IMR-90 (cell line): ENCODE measurements at regions not wholly inside any gene's neighbourhood (a gene's known extent, or its start where the extent isn't known, plus 50 kb on each side); places are given as distances from the start of the nearest gene placed in this dataset.

Experiments used
- ATAC-seq: fragments of 200-7000 bp; cut with Tn5 transposase; 2 replicates; pipeline ENCODE4 v1.9.1; 2020; ENCODE audit warnings: low read depth, mild to moderate bottlenecking, moderate library complexity
- BruUV-seq: library from RNA; stranded (reverse); fragments of 400-500 nt; replicated peaks from 2 replicates; lab custom pipeline; 2021; lab: Mats Ljungman, UMichigan
- CTCF ChIA-PET: fragments of 300-600 bp; formaldehyde crosslinking; extraction: SDS; loops from one replicate; lab custom pipeline; 2021; ENCODE audit warnings: antibody characterized with exemption; lab: Yijun Ruan, JAX
- POLR2A ChIA-PET: fragments of 300-600 bp; sonication (Branson Sonifier 250); formaldehyde crosslinking; loops from one replicate; lab custom pipeline; 2022; ENCODE audit warnings: antibody characterized with exemption; ENCODE audit not compliant: unreplicated experiment; lab: Charles Lee
- DNase-seq: peaks from one replicate; pipeline ENCODE4 v3.0.0; 2013
- H2AFZ ChIP-seq: replicated peaks from 2 replicates; pipeline ENCODE3; 2013; ENCODE audit warnings: low read length, mild to moderate bottlenecking; ENCODE audit not compliant: poor library complexity
- H2AK5ac ChIP-seq: 2 replicates; pipeline ENCODE4 v1.6.1; 2013; ENCODE audit warnings: low read depth, low read length, inconsistent platforms
- H2AK9ac ChIP-seq: replicated peaks from 2 replicates; pipeline ENCODE3; 2013; ENCODE audit warnings: mild to moderate bottlenecking, low read depth, low read length, moderate library complexity; ENCODE audit not compliant: poor library complexity
- H2BK120ac ChIP-seq: 2 replicates; pipeline ENCODE4 v1.6.1; 2013; ENCODE audit warnings: low read depth, low read length, inconsistent platforms
- H2BK15ac ChIP-seq: 3 replicates; pipeline ENCODE4 v1.6.1; 2013; ENCODE audit warnings: low read depth, low read length, inconsistent platforms
- H2BK20ac ChIP-seq: 2 replicates; pipeline ENCODE4 v1.6.1; 2013; ENCODE audit warnings: low read depth, mild to moderate bottlenecking, inconsistent platforms, low read length, moderate library complexity
- H2BK5ac ChIP-seq: 2 replicates; pipeline ENCODE4 v1.6.1; 2013; ENCODE audit warnings: mild to moderate bottlenecking, low read depth, low read length, inconsistent platforms; ENCODE audit not compliant: poor library complexity, severe bottlenecking
- H3K14ac ChIP-seq: replicated peaks from 2 replicates; pipeline ENCODE4 v1.6.1; 2013; ENCODE audit warnings: low read depth, low read length, inconsistent platforms
- H3K18ac ChIP-seq: 2 replicates; pipeline ENCODE4 v1.6.1; 2013; ENCODE audit warnings: low read depth, low read length, control low read depth
- H3K23ac ChIP-seq: 2 replicates; pipeline ENCODE4 v1.6.1; 2013; ENCODE audit warnings: low read depth, low read length, inconsistent platforms
- H3K27ac ChIP-seq: 2 replicates; pipeline ENCODE4 v1.5.1; 2013; ENCODE audit warnings: mild to moderate bottlenecking, control low read depth, low read length; ENCODE audit not compliant: insufficient read depth
- H3K27me3 ChIP-seq: 2 replicates; pipeline ENCODE4 v1.6.1; 2013; ENCODE audit warnings: low read length; ENCODE audit not compliant: control insufficient read depth, insufficient read depth
- H3K36me3 ChIP-seq: 2 replicates; pipeline ENCODE4 v1.6.1; 2013; ENCODE audit warnings: low read length, mixed read lengths; ENCODE audit not compliant: control insufficient read depth, insufficient read depth
- H3K4ac ChIP-seq: 2 replicates; pipeline ENCODE4 v1.6.1; 2013; ENCODE audit warnings: low read depth, low read length, inconsistent platforms
- H3K4me1 ChIP-seq: 2 replicates; pipeline ENCODE4 v1.6.1; 2013; ENCODE audit warnings: low read length, mixed read lengths; ENCODE audit not compliant: control insufficient read depth, insufficient read depth
- H3K4me2 ChIP-seq: 2 replicates; pipeline ENCODE4 v1.6.1; 2013; ENCODE audit warnings: low read depth, mild to moderate bottlenecking, control low read depth, low read length, moderate library complexity
- H3K4me3 ChIP-seq: 2 replicates; pipeline ENCODE4 v1.5.1; 2013; ENCODE audit warnings: low read depth, mild to moderate bottlenecking, control low read depth, low read length, moderate library complexity; ENCODE audit not compliant: insufficient read depth
- H3K56ac ChIP-seq: 2 replicates; pipeline ENCODE4 v1.6.1; 2013; ENCODE audit warnings: low read length, inconsistent platforms; ENCODE audit not compliant: insufficient read depth; ENCODE audit errors: extremely low read depth
- H3K79me1 ChIP-seq, 2 experiments: 2 replicates each; pipeline ENCODE4 v1.6.1; 2013; ENCODE audit warnings: low read length in 2 of 2, inconsistent platforms in 1 of 2, low read depth in 1 of 2
- H3K9ac ChIP-seq: 2 replicates; pipeline ENCODE4 v1.6.1; 2013; ENCODE audit warnings: low read depth, low read length, control low read depth
- H3K9me1 ChIP-seq: 2 replicates; pipeline ENCODE4 v1.6.1; 2013; ENCODE audit warnings: low read length, inconsistent platforms; ENCODE audit not compliant: insufficient read depth
- H3K9me3 ChIP-seq: 2 replicates; pipeline ENCODE4 v1.6.1; 2013; ENCODE audit warnings: low read length; ENCODE audit not compliant: control insufficient read depth, insufficient read depth
- H4K20me1 ChIP-seq: 2 replicates; pipeline ENCODE4 v1.6.1; 2013; ENCODE audit warnings: low read length, inconsistent platforms; ENCODE audit not compliant: insufficient read depth
- H4K5ac ChIP-seq: 2 replicates; pipeline ENCODE4 v1.6.1; 2013; ENCODE audit warnings: mild to moderate bottlenecking, low read depth, low read length, control low read depth
- H4K8ac ChIP-seq, 2 experiments: 2 replicates each; pipeline ENCODE4 v1.6.1; 2013; ENCODE audit warnings: low read depth in 2 of 2, low read length in 2 of 2, control low read depth in 1 of 2, inconsistent platforms in 1 of 2
- H4K91ac ChIP-seq: 2 replicates; pipeline ENCODE4 v1.6.1; 2013; ENCODE audit warnings: low read depth, low read length, inconsistent platforms; ENCODE audit not compliant: insufficient read depth
- BHLHE40 ChIP-seq: fragments of 150-350 bp; IDR thresholded peaks from 2 replicates; pipeline ENCODE4 v1.6.1; 2016; ENCODE audit warnings: mild to moderate bottlenecking, low read depth, low read length
- CEBPB ChIP-seq: IDR thresholded peaks from 2 replicates; pipeline ENCODE4 v1.6.1; 2012; ENCODE audit warnings: low read depth, low read length, improper control_type of control experiment
- CHD1 ChIP-seq: IDR thresholded peaks from 2 replicates; pipeline ENCODE4 v1.6.1; 2012; ENCODE audit warnings: low read depth, low read length, improper control_type of control experiment
- FOS ChIP-seq: fragments of 150-350 bp; IDR thresholded peaks from 2 replicates; pipeline ENCODE4 v1.6.1; 2016; ENCODE audit warnings: low read depth, low read length
- MAFK ChIP-seq: IDR thresholded peaks from 2 replicates; pipeline ENCODE4 v1.6.1; 2012; ENCODE audit warnings: low read depth, low read length, improper control_type of control experiment
- MAZ ChIP-seq: IDR thresholded peaks from 2 replicates; pipeline ENCODE4 v1.6.1; 2012; ENCODE audit warnings: low read depth, mild to moderate bottlenecking, low read length, improper control_type of control experiment, moderate library complexity, borderline replicate concordance
- MXI1 ChIP-seq: IDR thresholded peaks from 2 replicates; pipeline ENCODE4 v1.6.1; 2012; ENCODE audit warnings: low read depth, mild to moderate bottlenecking, low read length, moderate library complexity, borderline replicate concordance
- NFE2L2 ChIP-seq: fragments of 150-350 bp; IDR thresholded peaks from 2 replicates; pipeline ENCODE4 v1.6.1; 2016; ENCODE audit warnings: low read depth, mild to moderate bottlenecking, low read length
- POLR2A ChIP-seq: IDR thresholded peaks from 2 replicates; pipeline ENCODE4 v1.6.1; 2012; ENCODE audit warnings: mild to moderate bottlenecking, low read depth, low read length
- RAD21 ChIP-seq: IDR thresholded peaks from 2 replicates; pipeline ENCODE4 v1.6.1; 2012; ENCODE audit warnings: low read length, improper control_type of control experiment
- RCOR1 ChIP-seq: IDR thresholded peaks from 2 replicates; pipeline ENCODE4 v1.6.1; 2012; ENCODE audit warnings: mild to moderate bottlenecking, low read length, improper control_type of control experiment; ENCODE audit not compliant: insufficient replicate concordance
- RFX5 ChIP-seq: IDR thresholded peaks from 2 replicates; pipeline ENCODE4 v1.8.0; 2012; ENCODE audit warnings: low read depth, mild to moderate bottlenecking, low read length, moderate library complexity
- SMC3 ChIP-seq: fragments of 150-350 bp; IDR thresholded peaks from 2 replicates; pipeline ENCODE4 v1.6.1; 2016; ENCODE audit warnings: low read depth, mild to moderate bottlenecking, antibody characterized with exemption, low read length, moderate library complexity
- WGBS, 2 experiments: methylation state at CpG; one replicate each; pipeline versions ENCODE4 v1.1.5 to v1.1.7; 2013; ENCODE audit warnings: missing lambda C conversion rate in 2 of 2; ENCODE audit not compliant: insufficient read length in 1 of 2; ENCODE audit errors: extremely low coverage in 2 of 2; 5-methylcytosine and 5-hydroxymethylcytosine counted together
- dilution Hi-C: fragments of 300-500 bp; cut with HindIII; formaldehyde crosslinking; loops from one replicate; pipeline ENCODE4 v1.14.3; 2018; ENCODE audit warnings: low sequenced_read_pairs; ENCODE audit not compliant: unreplicated experiment
- in situ Hi-C: fragments of 300-500 bp; cut with MboI; formaldehyde crosslinking; loops from 3 replicates; pipeline ENCODE4 v1.14.3; 2019; ENCODE audit warnings: low sequenced_read_pairs, inconsistent platforms, mixed read lengths
- intact Hi-C: fragments of 100-400 bp; cut with micrococcal nuclease; formaldehyde crosslinking; loops from 2 replicates; pipeline ENCODE4 v1.10.0; 2022
- TF ChIP-seq, protein P1 (sequence below): fragments of 150-350 bp; IDR thresholded peaks from 2 replicates; pipeline ENCODE4 v1.6.1; 2016; ENCODE audit warnings: low read depth, mild to moderate bottlenecking, low read length, moderate library complexity, borderline replicate concordance
- TF ChIP-seq, protein P2 (sequence below): conservative IDR thresholded peaks from 2 replicates; pipeline ENCODE4 v1.5.1; 2012; ENCODE audit warnings: mild to moderate bottlenecking, low read depth, low read length, improper control_type of control experiment
- TF ChIP-seq, protein P3 (sequence below): fragments of 150-350 bp; IDR thresholded peaks from 2 replicates; pipeline ENCODE4 v1.6.1; 2017; ENCODE audit warnings: mild to moderate bottlenecking, antibody characterized with exemption, low read length, low read depth

DNA sequence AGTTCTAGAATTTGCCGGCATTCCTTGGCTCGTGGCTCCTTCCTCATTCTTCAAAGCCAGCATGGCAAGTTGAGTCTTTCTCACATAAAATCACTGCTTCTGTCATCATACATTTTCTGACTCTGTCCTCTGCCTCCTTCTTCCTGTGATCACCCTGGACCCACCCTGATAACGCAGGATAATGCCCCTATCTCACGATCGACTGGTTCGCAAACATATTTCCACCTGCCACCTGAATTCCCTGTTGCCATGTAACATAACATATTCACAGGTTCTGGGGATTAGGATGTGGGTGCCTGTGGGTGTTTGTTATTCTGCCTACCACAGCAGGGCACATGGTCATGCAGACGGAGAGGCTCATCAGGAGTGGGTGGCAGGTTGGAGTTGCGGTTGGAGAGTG is 177.7 kb downstream of the NHLRC3 start:
- POLR2A ChIA-PET: no interaction called here
- Histone ChIP-seq H2AFZ (no peak overlapping the region), H3K27me3 (no peaks in the 10 kb centered on the region), H3K9me3 (no peaks in the 10 kb centered on the region), H2BK15ac (no peak overlapping the region), H3K27ac (no peak overlapping the region), H3K9me1 (no peaks in the 10 kb centered on the region), H3K4me2 (no peak overlapping the region), H3K4me1 (no peaks in the 10 kb centered on the region), H2BK5ac (no peak overlapping the region), H3K23ac (no peak overlapping the region), H3K4me3 (no peak overlapping the region), H3K14ac (no peak overlapping the region), H3K36me3 (no peaks in the 10 kb centered on the region), H4K20me1 (no peaks in the 10 kb centered on the region), H3K79me1 (no peaks in the 10 kb centered on the region), H2BK20ac (no peak overlapping the region), H4K91ac (no peak overlapping the region), H4K8ac (no peak overlapping the region), H3K4ac (no peak overlapping the region), H2BK120ac (no peak overlapping the region), H4K5ac (no peak overlapping the region), H2AK5ac (no peak overlapping the region), H2AK9ac (no peak overlapping the region), H3K18ac (no peak overlapping the region), H3K9ac (no peak overlapping the region), H3K56ac (no peak overlapping the region)
- dilution Hi-C loops (no loop called here), in situ Hi-C loops (no loop called here), intact Hi-C loops (no loop called here)
- DNase-seq: no peak
- no peak for ATAC-seq
- BruUV-seq: no TSS peak
- TF ChIP-seq, protein P1, sequence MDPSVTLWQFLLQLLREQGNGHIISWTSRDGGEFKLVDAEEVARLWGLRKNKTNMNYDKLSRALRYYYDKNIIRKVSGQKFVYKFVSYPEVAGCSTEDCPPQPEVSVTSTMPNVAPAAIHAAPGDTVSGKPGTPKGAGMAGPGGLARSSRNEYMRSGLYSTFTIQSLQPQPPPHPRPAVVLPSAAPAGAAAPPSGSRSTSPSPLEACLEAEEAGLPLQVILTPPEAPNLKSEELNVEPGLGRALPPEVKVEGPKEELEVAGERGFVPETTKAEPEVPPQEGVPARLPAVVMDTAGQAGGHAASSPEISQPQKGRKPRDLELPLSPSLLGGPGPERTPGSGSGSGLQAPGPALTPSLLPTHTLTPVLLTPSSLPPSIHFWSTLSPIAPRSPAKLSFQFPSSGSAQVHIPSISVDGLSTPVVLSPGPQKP: no peak
- TF ChIP-seq POLR2A (no peak), SMC3 (no peak), FOS (no peak), RAD21 (no peak), BHLHE40 (no peak), RFX5 (no peak), RCOR1 (no peak), CEBPB (no peak), CHD1 (no peak), MAFK (no peak), MAZ (no peak), MXI1 (no peak), NFE2L2 (no peak)
- TF ChIP-seq, protein P2, sequence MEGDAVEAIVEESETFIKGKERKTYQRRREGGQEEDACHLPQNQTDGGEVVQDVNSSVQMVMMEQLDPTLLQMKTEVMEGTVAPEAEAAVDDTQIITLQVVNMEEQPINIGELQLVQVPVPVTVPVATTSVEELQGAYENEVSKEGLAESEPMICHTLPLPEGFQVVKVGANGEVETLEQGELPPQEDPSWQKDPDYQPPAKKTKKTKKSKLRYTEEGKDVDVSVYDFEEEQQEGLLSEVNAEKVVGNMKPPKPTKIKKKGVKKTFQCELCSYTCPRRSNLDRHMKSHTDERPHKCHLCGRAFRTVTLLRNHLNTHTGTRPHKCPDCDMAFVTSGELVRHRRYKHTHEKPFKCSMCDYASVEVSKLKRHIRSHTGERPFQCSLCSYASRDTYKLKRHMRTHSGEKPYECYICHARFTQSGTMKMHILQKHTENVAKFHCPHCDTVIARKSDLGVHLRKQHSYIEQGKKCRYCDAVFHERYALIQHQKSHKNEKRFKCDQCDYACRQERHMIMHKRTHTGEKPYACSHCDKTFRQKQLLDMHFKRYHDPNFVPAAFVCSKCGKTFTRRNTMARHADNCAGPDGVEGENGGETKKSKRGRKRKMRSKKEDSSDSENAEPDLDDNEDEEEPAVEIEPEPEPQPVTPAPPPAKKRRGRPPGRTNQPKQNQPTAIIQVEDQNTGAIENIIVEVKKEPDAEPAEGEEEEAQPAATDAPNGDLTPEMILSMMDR: no peak
- TF ChIP-seq, protein P3, sequence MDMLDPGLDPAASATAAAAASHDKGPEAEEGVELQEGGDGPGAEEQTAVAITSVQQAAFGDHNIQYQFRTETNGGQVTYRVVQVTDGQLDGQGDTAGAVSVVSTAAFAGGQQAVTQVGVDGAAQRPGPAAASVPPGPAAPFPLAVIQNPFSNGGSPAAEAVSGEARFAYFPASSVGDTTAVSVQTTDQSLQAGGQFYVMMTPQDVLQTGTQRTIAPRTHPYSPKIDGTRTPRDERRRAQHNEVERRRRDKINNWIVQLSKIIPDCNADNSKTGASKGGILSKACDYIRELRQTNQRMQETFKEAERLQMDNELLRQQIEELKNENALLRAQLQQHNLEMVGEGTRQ: no peak
- 92% methylated on average over 2 of the region's 8 CpGs; no CpG with 5 or more reads in 1 of the 2 experiments for WGBS, 2 experiments
- CTCF ChIA-PET: no interaction called here
